Endothelial cell (in vitro differentiated cells): ENCODE measurements at regions not wholly inside any gene's neighbourhood (a gene's known extent, or its start where the extent isn't known, plus 50 kb on each side); places are given as distances from the start of the nearest gene placed in this dataset.

Experiments used
- DNase-seq: peaks from one replicate; pipeline ENCODE4 v3.0.0; 2021; ENCODE audit warnings: low spot score
- H3K27ac Mint-ChIP-seq: one replicate; pipeline ENCODE4 v1.8.0; 2021; ENCODE audit warnings: mixed read lengths, inconsistent platforms; ENCODE audit not compliant: unreplicated experiment
- H3K27me3 Mint-ChIP-seq: one replicate; pipeline ENCODE4 v1.8.0; 2021; ENCODE audit warnings: mild to moderate bottlenecking, moderate library complexity, mixed read lengths, inconsistent platforms; ENCODE audit not compliant: unreplicated experiment
- H3K36me3 Mint-ChIP-seq: one replicate; pipeline ENCODE4 v1.8.0; 2021; ENCODE audit warnings: mild to moderate bottlenecking, low read depth, mixed read lengths, inconsistent platforms; ENCODE audit not compliant: unreplicated experiment
- H3K4me1 Mint-ChIP-seq: one replicate; pipeline ENCODE4 v1.8.0; 2021; ENCODE audit warnings: mild to moderate bottlenecking, mixed read lengths, inconsistent platforms; ENCODE audit not compliant: unreplicated experiment
- H3K4me3 Mint-ChIP-seq: one replicate; pipeline ENCODE4 v1.8.0; 2021; ENCODE audit warnings: mild to moderate bottlenecking, mixed read lengths, inconsistent platforms; ENCODE audit not compliant: unreplicated experiment
- H3K9me3 Mint-ChIP-seq: one replicate; pipeline ENCODE4 v1.8.0; 2021; ENCODE audit warnings: mixed read lengths, inconsistent platforms; ENCODE audit not compliant: unreplicated experiment
- CTCF ChIP-seq: fragments of 200-600 bp; sonication (generic); IDR thresholded peaks from one replicate; pipeline ENCODE4 v1.5.0; 2021; ENCODE audit warnings: antibody characterized with exemption; ENCODE audit not compliant: unreplicated experiment

GRCh38 chr2:76599732-76600368, 889.1 kb upstream of the GCFC2 start:
- no peaks in the 10 kb centered on the region for H3K9me3 Mint-ChIP-seq
- no peaks in the 10 kb centered on the region for H3K36me3 Mint-ChIP-seq
- H3K4me1 Mint-ChIP-seq = no peaks in the 10 kb centered on the region
- H3K27me3 Mint-ChIP-seq = no peaks in the 10 kb centered on the region
- H3K4me3 Mint-ChIP-seq = no peak overlapping the region
- no peak overlapping the region for H3K27ac Mint-ChIP-seq
- peak; percentile 73 for TF ChIP-seq CTCF
- peak; percentile 62 for DNase-seq

GRCh38 chr2:76584474-76584873, 873.8 kb upstream of the GCFC2 start:
- Mint-ChIP-seq H3K4me3 (no peak overlapping the region), H3K9me3 (no peaks in the 10 kb centered on the region), H3K27me3 (no peaks in the 10 kb centered on the region), H3K4me1 (no peaks in the 10 kb centered on the region), H3K36me3 (no peaks in the 10 kb centered on the region), H3K27ac (no peak overlapping the region)
- no peak for TF ChIP-seq CTCF
- no peak for DNase-seq

DNA sequence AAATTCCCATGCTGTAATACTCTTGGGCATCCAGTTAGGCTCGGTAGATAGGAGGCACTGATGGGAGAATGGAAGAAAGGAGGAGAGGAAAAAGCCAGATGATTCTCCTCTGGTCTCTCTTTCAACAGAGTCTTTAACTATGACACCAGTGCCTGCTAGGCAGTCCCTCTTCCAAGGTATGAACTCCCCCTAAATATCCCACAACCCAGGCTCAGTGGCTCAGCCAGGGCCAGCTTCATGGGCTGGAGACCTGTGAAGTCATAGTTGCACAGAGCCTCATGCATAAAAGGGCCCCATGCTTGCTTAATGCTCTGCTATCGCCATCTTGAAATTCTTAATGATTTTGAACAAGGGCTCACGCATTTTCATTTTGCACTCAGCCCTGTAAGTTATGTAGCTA, 869.2 kb upstream of the GCFC2 start:
- no peaks in the 10 kb centered on the region for H3K4me1 Mint-ChIP-seq
- no peaks in the 10 kb centered on the region for H3K36me3 Mint-ChIP-seq
- H3K27me3 Mint-ChIP-seq = no peaks in the 10 kb centered on the region
- DNase-seq = no peak
- H3K27ac Mint-ChIP-seq = no peak overlapping the region
- no peak overlapping the region for H3K4me3 Mint-ChIP-seq
- no peaks in the 10 kb centered on the region for H3K9me3 Mint-ChIP-seq
- TF ChIP-seq CTCF = no peak

DNA sequence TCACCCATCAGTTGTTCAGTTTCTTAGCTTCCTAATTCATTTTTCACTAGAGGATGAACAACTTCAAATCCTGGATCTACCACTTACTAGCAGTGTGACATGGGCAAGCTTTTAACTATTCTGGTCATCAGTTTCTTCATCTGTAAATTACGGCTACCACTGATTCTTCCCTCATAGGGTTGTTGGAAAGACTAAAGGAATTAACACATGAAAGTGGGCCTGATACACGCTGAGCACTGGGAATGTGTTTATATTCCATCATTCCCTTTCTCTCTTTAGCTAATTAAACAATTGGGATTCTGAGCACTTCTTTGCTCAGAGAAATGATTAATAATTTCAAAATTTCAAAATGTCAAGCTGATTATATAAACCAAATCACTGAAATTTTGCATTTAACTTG, 862.3 kb upstream of the GCFC2 start:
- no peaks in the 10 kb centered on the region for H3K9me3 Mint-ChIP-seq
- peaks cover 1% of the 10 kb centered on the region for H3K27me3 Mint-ChIP-seq
- no peak overlapping the region for H3K27ac Mint-ChIP-seq
- H3K4me3 Mint-ChIP-seq = no peak overlapping the region
- no peaks in the 10 kb centered on the region for H3K4me1 Mint-ChIP-seq
- TF ChIP-seq CTCF = no peak
- H3K36me3 Mint-ChIP-seq = no peaks in the 10 kb centered on the region
- no peak for DNase-seq

DNA sequence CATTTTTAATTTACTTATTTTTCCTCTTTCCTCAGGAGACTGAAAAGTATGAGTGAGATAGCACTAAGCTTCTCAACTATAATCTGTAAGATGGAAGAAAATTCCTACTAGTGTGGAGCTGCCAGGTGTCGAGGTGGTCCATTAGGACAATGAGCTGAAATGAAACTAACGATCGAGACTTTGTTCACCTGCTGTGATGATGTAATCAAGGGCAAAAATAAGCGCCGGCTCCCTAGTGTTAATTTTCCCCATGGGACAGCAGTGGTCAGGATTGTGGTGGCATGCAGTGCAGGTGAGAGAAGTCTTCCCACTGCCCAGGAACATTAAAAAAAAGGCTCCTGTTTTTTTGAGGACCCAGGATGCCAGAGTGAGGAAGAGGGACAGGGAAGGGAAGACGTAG, 859.1 kb upstream of the GCFC2 start:
- H3K9me3 Mint-ChIP-seq = no peaks in the 10 kb centered on the region
- no peaks in the 10 kb centered on the region for H3K4me1 Mint-ChIP-seq
- no peak for TF ChIP-seq CTCF
- H3K36me3 Mint-ChIP-seq = no peaks in the 10 kb centered on the region
- no peak for DNase-seq
- H3K27ac Mint-ChIP-seq = no peak overlapping the region
- peaks cover 1% of the 10 kb centered on the region for H3K27me3 Mint-ChIP-seq
- H3K4me3 Mint-ChIP-seq = no peak overlapping the region
